H1 (cell line): ENCODE measurements at regions not wholly inside any gene's neighbourhood (a gene's known extent, or its start where the extent isn't known, plus 50 kb on each side); places are given as distances from the start of the nearest gene placed in this dataset.

Experiments
- BCL11A ChIP-seq, 2 experiments: IDR thresholded peaks; one replicate each; pipeline ENCODE4 v1.6.1; 2011; ENCODE audit warnings: low read depth in 2 of 2, low read length in 2 of 2, mild to moderate bottlenecking in 2 of 2
- CTBP2 ChIP-seq: IDR thresholded peaks from 2 replicates; pipeline ENCODE4 v1.7.0; 2011; ENCODE audit warnings: borderline replicate concordance, mild to moderate bottlenecking, moderate library complexity, mixed read lengths, low read length; ENCODE audit not compliant: insufficient read depth, insufficient read length
- EZH2 ChIP-seq: fragments of 200-600 bp; sonication (generic); IDR thresholded peaks from 2 replicates; pipeline ENCODE4 v1.7.1; 2012; ENCODE audit warnings: low read depth, mild to moderate bottlenecking, moderate library complexity, low read length, inconsistent platforms; ENCODE audit not compliant: severe bottlenecking
- GTF2F1 ChIP-seq: IDR thresholded peaks from 2 replicates; pipeline ENCODE4 v1.6.1; 2012; ENCODE audit warnings: low read depth, low read length, improper control_type of control experiment, borderline replicate concordance
- RBBP5 ChIP-seq: IDR thresholded peaks from 2 replicates; pipeline ENCODE4 v1.7.1; 2012; ENCODE audit warnings: low read depth, mild to moderate bottlenecking, inconsistent platforms, low read length, moderate library complexity, borderline replicate concordance
- RNF2 ChIP-seq: fragments of 200-900, 300-1000 bp; sonication (generic); IDR thresholded peaks from 2 replicates; pipeline ENCODE4 v1.7.1; 2016; ENCODE audit warnings: borderline replicate concordance, low read depth, mild to moderate bottlenecking, antibody characterized with exemption, low read length; ENCODE audit not compliant: poor library complexity, severe bottlenecking; ENCODE audit errors: missing control alignments
- SP4 ChIP-seq: IDR thresholded peaks from 2 replicates; pipeline ENCODE4 v1.6.1; 2012; ENCODE audit warnings: low read length, inconsistent platforms
- TEAD4 ChIP-seq: IDR thresholded peaks from 2 replicates; pipeline ENCODE4 v1.6.1; 2012; ENCODE audit warnings: low read depth, low read length, inconsistent platforms, mixed read lengths
- TF ChIP-seq, protein P1 (sequence below): fragments of 300-600 bp; sonication (generic); IDR thresholded peaks from 2 replicates; pipeline ENCODE4 v1.7.1; 2012; ENCODE audit warnings: low read length, moderate library complexity, mild to moderate bottlenecking, inconsistent platforms; ENCODE audit not compliant: insufficient replicate concordance
- TF ChIP-seq, protein P2 (sequence below): IDR thresholded peaks from 2 replicates; pipeline ENCODE4 v1.6.1; 2012; ENCODE audit warnings: low read length, inconsistent platforms

DNA sequence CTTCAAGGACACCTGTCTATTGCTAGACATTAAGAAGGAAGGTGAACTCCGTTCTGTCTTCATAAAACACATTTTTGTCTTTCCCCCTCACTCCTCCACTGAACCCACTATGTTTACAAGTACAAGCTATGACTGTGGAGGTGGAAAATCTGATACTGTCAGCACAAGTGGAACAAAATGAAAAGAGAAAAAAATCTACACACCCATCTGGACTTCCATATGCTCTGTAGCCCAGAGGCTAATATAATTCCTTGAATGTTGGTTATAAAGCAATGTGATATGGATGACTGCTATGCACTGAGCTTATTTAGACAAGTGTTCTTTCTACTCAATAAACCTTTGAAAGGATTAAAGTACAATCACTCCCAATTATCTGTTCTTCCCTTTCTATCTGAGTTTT, 713.5 kb downstream of the DIAPH3 start (continued):
- TF ChIP-seq, protein P1, sequence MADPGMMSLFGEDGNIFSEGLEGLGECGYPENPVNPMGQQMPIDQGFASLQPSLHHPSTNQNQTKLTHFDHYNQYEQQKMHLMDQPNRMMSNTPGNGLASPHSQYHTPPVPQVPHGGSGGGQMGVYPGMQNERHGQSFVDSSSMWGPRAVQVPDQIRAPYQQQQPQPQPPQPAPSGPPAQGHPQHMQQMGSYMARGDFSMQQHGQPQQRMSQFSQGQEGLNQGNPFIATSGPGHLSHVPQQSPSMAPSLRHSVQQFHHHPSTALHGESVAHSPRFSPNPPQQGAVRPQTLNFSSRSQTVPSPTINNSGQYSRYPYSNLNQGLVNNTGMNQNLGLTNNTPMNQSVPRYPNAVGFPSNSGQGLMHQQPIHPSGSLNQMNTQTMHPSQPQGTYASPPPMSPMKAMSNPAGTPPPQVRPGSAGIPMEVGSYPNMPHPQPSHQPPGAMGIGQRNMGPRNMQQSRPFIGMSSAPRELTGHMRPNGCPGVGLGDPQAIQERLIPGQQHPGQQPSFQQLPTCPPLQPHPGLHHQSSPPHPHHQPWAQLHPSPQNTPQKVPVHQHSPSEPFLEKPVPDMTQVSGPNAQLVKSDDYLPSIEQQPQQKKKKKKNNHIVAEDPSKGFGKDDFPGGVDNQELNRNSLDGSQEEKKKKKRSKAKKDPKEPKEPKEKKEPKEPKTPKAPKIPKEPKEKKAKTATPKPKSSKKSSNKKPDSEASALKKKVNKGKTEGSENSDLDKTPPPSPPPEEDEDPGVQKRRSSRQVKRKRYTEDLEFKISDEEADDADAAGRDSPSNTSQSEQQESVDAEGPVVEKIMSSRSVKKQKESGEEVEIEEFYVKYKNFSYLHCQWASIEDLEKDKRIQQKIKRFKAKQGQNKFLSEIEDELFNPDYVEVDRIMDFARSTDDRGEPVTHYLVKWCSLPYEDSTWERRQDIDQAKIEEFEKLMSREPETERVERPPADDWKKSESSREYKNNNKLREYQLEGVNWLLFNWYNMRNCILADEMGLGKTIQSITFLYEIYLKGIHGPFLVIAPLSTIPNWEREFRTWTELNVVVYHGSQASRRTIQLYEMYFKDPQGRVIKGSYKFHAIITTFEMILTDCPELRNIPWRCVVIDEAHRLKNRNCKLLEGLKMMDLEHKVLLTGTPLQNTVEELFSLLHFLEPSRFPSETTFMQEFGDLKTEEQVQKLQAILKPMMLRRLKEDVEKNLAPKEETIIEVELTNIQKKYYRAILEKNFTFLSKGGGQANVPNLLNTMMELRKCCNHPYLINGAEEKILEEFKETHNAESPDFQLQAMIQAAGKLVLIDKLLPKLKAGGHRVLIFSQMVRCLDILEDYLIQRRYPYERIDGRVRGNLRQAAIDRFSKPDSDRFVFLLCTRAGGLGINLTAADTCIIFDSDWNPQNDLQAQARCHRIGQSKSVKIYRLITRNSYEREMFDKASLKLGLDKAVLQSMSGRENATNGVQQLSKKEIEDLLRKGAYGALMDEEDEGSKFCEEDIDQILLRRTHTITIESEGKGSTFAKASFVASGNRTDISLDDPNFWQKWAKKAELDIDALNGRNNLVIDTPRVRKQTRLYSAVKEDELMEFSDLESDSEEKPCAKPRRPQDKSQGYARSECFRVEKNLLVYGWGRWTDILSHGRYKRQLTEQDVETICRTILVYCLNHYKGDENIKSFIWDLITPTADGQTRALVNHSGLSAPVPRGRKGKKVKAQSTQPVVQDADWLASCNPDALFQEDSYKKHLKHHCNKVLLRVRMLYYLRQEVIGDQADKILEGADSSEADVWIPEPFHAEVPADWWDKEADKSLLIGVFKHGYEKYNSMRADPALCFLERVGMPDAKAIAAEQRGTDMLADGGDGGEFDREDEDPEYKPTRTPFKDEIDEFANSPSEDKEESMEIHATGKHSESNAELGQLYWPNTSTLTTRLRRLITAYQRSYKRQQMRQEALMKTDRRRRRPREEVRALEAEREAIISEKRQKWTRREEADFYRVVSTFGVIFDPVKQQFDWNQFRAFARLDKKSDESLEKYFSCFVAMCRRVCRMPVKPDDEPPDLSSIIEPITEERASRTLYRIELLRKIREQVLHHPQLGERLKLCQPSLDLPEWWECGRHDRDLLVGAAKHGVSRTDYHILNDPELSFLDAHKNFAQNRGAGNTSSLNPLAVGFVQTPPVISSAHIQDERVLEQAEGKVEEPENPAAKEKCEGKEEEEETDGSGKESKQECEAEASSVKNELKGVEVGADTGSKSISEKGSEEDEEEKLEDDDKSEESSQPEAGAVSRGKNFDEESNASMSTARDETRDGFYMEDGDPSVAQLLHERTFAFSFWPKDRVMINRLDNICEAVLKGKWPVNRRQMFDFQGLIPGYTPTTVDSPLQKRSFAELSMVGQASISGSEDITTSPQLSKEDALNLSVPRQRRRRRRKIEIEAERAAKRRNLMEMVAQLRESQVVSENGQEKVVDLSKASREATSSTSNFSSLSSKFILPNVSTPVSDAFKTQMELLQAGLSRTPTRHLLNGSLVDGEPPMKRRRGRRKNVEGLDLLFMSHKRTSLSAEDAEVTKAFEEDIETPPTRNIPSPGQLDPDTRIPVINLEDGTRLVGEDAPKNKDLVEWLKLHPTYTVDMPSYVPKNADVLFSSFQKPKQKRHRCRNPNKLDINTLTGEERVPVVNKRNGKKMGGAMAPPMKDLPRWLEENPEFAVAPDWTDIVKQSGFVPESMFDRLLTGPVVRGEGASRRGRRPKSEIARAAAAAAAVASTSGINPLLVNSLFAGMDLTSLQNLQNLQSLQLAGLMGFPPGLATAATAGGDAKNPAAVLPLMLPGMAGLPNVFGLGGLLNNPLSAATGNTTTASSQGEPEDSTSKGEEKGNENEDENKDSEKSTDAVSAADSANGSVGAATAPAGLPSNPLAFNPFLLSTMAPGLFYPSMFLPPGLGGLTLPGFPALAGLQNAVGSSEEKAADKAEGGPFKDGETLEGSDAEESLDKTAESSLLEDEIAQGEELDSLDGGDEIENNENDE: no peak
- no peak for TF ChIP-seq BCL11A (IDR thresholded peaks at IDR 0.05; ENCODE audit: low read depth in 2 of 2, low read length in 2 of 2)
- TF ChIP-seq SP4: no peak
- no peak for TF ChIP-seq RNF2
- TF ChIP-seq GTF2F1: no peak
- TF ChIP-seq, protein P2, sequence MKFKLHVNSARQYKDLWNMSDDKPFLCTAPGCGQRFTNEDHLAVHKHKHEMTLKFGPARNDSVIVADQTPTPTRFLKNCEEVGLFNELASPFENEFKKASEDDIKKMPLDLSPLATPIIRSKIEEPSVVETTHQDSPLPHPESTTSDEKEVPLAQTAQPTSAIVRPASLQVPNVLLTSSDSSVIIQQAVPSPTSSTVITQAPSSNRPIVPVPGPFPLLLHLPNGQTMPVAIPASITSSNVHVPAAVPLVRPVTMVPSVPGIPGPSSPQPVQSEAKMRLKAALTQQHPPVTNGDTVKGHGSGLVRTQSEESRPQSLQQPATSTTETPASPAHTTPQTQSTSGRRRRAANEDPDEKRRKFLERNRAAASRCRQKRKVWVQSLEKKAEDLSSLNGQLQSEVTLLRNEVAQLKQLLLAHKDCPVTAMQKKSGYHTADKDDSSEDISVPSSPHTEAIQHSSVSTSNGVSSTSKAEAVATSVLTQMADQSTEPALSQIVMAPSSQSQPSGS: no peak
- no peak for TF ChIP-seq RBBP5
- TF ChIP-seq CTBP2: no peak
- no peak for TF ChIP-seq TEAD4
- TF ChIP-seq EZH2: no peak
